NCI-H2196 (cell line): ENCODE measurements at regions not wholly inside any gene's neighbourhood (a gene's known extent, or its start where the extent isn't known, plus 50 kb on each side); places are given as distances from the start of the nearest gene placed in this dataset.

Source experiments
- DNase-seq: peaks from one replicate; lab custom pipeline; 2025; ENCODE audit not compliant: unreplicated experiment; lab: John Stamatoyannopoulos, UW

DNA sequence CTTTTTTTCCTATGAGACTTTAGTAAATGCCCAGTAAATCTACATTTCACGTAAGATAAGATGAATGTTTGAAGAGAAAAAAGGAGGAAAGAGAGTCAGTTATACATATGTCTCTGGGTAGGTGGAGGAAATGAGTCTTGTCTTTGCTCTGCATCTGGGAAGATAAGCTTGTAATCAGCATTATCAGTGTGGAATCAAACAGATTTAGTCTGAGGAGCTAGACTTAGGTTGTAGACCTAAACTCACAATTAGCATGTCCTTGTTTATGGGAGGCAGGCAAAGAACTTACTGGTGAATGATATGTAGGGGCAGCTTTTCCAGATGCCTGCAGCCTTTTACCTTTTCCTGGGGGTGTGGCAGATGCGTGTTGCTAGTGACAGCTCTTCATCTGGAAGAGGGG is 962.3 kb downstream of the TBC1D22A start:
- no peak for DNase-seq

DNA sequence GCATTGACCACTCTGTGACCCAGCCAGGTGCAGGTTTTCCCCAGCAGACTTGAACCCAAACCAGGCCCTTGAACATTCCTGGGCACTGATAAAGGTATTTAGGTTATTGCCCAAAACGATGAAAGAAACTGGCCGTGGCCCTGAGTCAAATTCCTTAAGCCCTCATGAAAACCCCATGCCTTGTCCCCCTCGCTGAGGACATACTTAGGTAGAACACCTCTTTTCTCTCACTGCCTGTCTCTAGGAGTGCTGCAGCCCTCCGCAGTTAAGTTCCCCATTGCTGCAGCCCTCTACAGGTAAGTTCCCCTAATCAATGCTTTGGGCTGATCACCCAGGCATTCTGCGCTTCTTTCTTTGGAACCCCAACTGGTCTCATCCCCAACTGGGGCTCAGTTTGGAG is 961.6 kb downstream of the TBC1D22A start:
- DNase-seq, result no peak

- DNase-seq, result no peak
Measured at GRCh38 chr22:47718337-47718736, 955.9 kb downstream of the TBC1D22A start.

DNA sequence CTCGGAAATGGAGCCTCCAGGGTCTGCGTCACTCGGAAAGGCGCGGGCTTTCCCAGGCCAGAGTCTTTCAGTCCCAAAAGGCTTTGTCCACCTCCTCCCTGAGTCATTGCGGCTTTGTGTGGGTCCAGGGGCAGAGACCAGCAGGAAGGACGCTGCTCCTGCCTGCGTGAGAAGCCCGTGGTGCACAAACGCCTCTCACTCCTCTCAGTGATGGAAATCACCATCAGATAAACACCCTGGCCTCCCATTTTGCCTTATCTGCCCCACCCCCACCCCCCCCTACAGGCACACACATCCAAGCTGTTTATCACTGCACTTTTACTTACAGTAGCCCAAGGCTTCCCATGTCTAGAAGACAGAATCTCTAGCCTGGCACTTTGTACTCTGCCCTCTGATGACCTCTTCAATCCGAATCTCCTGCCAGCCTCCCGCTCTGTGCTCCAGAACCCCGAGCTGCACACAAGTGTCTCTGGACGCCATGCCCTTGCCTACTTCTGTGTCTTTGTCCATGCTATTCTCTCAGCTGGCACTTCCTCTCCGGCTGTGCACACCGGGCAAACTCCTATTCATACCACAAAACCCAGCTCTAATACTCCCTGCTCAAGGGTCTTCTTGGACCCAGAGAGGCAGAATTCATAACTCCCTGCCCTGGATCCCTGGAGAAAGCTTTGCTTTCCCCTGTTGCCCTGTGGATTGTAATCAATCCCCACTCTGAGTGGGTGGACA is 954.6 kb downstream of the TBC1D22A start:
- DNase-seq, result no peak

DNA sequence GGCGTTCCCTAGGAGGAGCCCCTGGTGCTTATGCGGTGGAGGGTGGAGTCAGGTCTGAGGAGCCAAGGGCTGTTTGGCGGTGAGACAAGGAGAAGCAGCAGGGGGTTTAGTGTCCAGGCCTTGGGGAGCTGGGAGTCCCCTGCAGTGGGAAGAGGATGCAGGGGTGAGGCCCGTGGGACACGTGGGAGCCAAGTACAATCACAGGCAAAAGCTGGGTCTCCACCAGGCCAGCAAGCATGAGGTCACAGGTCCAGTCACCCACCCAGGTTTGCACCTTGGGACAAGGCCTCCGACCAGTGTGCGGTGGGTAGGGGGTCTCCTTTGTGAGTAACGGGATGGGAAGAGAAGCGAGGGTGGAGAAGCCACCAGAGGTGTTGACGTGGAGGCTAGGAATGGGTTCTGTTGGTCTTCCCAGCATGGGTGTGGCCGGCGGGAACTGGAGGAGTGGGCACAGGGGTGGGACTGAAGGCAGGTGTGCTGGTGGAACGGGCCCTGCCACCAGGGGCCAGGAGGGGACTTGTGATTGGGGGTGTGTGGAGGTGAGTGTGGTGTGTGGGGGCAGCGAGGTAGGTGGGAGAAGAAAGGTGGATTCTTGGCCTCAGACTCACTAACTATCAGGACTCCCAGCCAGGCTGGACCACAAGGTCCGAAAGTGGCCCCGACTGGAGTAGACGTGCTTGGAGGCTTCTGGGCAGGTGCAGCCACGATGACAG is 953.6 kb downstream of the TBC1D22A start:
- no peak for DNase-seq

DNA sequence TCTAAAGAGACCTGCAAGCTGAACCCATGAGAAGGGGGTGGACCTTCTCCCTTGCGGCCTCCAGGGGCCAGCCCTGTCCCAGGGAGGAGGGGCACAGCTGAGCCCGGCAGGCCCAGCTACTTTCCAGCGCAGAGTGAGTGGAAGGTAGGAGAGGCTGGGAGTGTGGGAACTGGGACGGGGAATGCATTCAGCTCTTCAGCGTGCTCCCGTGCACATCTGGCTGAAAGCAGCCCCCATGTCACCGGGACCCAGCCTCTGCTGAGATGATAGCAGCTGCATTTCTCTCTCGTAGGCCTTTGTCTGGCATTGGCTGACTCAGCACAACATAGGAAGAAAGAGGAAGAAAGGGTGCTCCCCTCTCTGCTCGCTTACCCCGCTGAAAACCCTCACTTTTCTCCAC is 951.5 kb downstream of the TBC1D22A start:
- DNase-seq, result no peak

GRCh38 chr22:47710135-47710534 is 947.7 kb downstream of the TBC1D22A start:
- DNase-seq, result no peak

- DNase-seq, result no peak
Measured at GRCh38 chr22:47705350-47705749, 942.9 kb downstream of the TBC1D22A start.

DNA sequence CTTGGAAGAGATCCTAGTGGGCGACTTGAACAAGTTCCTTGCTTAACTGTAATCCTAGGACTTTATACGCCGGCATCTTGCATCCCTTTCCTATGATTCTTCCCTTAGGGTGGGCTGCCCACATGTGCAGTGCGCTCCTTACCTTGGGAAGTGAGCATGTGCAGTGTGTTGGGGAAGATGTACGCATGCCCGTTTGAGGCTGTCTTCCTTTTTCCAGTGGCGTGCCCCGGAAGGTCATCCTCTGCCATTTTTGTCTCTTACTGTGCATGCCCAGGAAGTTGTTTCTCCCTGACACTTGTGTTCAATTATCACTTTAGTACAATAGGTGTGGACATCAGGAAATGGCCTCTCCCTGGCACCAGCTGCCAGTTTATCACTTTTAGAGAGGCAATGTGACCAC is 936.5 kb downstream of the TBC1D22A start:
- DNase-seq, result no peak

GRCh38 chr22:47697861-47698260 is 935.4 kb downstream of the TBC1D22A start:
- no peak for DNase-seq

GRCh38 chr22:47696776-47697175 is 934.3 kb downstream of the TBC1D22A start:
- no peak for DNase-seq

DNA sequence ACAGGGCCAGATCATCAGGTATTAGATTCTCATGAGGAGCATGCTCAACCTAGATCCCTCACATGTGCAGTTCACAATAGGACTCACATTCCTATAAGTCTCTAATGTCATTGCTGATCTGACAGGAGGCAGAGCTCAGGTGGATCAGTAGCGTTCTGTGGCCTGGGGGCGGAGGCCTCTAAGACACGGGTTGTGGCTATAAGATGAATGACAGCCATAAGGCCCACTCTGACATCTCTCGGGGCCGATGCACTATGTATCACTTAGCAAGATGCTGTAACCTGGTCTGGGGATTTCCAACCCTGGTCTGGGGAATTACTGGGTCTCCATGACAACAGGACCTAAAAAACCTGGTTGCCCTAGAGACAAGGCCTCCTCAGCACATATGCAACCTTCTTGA is 932.7 kb downstream of the TBC1D22A start:
- no peak for DNase-seq

- no peak for DNase-seq
Measured at GRCh38 chr22:47694536-47695130, 932.2 kb downstream of the TBC1D22A start.

GRCh38 chr22:47693606-47694005 is 931.2 kb downstream of the TBC1D22A start:
- DNase-seq, result no peak

DNA sequence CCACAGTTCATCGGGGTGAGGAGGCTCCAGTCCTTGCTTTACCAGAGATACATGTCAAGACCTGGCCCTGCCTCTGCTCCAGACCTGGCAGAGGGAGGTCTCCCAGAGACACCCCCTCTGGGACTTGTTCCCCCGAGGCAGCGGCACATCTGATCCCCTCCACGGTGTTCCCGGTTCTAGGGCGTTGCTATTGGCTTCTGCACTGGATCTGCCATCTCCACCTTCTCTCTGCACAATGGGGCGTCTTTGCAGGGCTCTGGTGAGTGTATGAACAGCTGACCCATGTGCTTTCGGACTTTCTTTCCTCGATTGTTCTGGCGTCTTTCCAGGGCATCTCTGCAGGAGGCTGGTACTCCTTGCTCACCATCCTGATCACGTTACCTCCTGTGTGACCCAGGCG is 930.4 kb downstream of the TBC1D22A start:
- DNase-seq, result no peak

DNA sequence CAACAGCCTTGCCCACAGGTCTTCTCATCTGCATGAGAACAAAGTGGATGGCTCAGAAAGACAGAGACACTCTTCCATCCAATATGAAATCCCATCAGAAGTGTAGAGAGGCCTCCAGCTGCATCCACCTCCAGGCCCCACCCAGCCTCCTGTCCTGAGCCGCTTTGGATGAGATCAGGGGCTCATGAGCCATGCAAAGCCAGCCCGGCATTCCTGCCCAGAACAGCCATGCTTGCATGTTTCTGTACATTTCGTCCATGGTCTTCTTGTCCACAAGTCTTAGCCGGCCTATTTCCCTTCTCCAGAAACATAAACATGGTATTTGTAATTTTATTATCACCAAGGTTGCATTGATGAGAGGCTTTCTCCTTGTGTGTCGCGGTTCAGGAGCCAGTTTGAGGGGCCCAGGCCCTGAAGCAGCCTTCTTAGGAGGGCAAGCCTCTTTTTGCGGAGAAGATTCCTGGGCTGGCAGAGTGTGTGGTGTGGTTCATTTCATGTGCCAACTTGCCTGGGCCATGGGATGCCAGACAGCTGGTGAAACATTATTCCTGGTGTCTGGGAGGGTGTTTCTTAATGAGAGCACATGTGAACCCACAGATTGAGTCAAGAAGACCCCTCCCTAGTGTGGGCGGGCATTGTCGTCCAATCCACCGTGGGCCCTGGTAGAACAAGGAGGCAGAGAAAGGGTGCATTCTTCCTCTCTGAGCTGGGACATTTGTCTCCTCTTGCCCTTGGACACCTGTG is 928.9 kb downstream of the TBC1D22A start:
- DNase-seq, result no peak

GRCh38 chr22:47690586-47690985 is 928.1 kb downstream of the TBC1D22A start:
- DNase-seq, result no peak

- no peak for DNase-seq
Measured at GRCh38 chr22:47690166-47690565, 927.7 kb downstream of the TBC1D22A start.

GRCh38 chr22:47687776-47688175 is 925.3 kb downstream of the TBC1D22A start:
- no peak for DNase-seq

DNA sequence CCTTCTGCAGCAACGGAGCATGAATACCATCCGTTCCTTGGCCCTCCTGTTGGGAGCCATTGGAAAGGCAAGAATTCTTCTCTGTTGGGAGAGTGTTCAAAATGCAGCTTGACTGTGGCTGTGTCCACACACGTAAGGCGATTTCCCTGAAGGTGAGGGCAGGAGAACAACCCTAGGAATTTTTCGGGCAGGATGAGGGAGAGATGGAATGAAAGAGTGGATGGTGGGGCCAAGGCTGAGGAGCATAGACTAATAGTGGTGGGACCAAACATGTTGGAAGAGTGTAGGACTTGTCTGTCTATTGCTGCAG is 924.9 kb downstream of the TBC1D22A start:
- DNase-seq, result no peak

GRCh38 chr22:47686594-47687345 is 924.3 kb downstream of the TBC1D22A start:
- no peak for DNase-seq
